WERI-Rb-1 (cell line): ENCODE measurements at regions not wholly inside any gene's neighbourhood (a gene's known extent, or its start where the extent isn't known, plus 50 kb on each side); places are given as distances from the start of the nearest gene placed in this dataset.

Source experiments
- DNase-seq: peaks from one replicate; pipeline ENCODE4 v3.0.0-alpha.2; 2020
- H3K27ac ChIP-seq: fragments of 250-450 bp; sonication (Bioruptor Pico); 2 replicates; pipeline ENCODE4 v1.5.1; 2020; ENCODE audit warnings: mild to moderate bottlenecking, moderate library complexity
- H3K27me3 ChIP-seq: fragments of 250-450 bp; sonication (Bioruptor Pico); 2 replicates; pipeline ENCODE4 v1.5.1; 2021; ENCODE audit warnings: mild to moderate bottlenecking, low read depth, moderate library complexity; ENCODE audit not compliant: insufficient read depth, severe bottlenecking
- H3K36me3 ChIP-seq: fragments of 250-450 bp; sonication (Bioruptor Pico); 2 replicates; pipeline ENCODE4 v1.5.1; 2020; ENCODE audit warnings: mild to moderate bottlenecking, moderate library complexity
- H3K4me3 ChIP-seq: 2 replicates; pipeline ENCODE4 v1.5.1; 2011; ENCODE audit warnings: low read depth, mild to moderate bottlenecking, control low read depth, low read length
- H3K9me3 ChIP-seq: fragments of 250-450 bp; sonication (Bioruptor Pico); 2 replicates; pipeline ENCODE4 v1.5.1; 2021; ENCODE audit warnings: mild to moderate bottlenecking, moderate library complexity; ENCODE audit not compliant: severe bottlenecking
- TF ChIP-seq, protein P1 (sequence below): IDR thresholded peaks from 2 replicates; pipeline ENCODE4 v1.5.1; 2011; ENCODE audit warnings: low read depth, mild to moderate bottlenecking, control low read depth, inconsistent platforms, low read length

DNA sequence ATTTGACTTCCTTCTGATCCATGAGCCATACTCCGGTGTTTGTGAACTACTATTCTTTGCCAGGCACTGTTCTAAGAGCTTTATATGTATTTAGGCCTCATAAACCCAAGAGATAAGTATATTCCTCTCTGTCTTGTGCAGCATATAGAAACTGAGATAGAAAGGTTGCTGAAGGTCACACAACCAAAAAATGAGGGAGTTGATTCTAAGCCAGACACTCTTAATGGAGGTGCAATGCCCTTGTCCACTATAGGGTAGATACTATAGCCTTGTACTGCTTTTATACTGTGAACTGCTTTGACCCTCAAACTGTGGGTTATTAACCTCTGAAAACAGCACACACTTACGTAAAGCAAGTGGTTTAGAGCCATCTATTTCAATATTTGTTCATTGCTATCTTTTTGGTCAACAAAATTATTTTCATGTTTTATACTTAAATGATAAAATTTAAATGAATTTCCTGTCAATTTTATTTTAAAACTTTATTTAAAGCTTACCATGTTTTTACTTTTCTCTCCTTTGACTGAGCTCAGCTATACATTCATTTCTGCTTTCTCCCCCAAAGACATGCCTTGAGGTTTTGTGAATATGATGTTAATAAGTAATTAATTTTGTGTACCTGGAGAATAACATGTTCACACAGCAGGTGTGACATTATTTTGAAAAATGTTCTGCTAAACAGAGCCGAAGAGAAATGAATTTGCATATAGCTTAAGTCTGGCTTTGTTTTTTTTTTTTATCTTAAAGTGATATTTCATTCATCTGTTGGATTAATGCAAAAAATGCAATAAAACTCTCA lies 687.3 kb downstream of the DNAJB9 start:
- TF ChIP-seq, protein P1, sequence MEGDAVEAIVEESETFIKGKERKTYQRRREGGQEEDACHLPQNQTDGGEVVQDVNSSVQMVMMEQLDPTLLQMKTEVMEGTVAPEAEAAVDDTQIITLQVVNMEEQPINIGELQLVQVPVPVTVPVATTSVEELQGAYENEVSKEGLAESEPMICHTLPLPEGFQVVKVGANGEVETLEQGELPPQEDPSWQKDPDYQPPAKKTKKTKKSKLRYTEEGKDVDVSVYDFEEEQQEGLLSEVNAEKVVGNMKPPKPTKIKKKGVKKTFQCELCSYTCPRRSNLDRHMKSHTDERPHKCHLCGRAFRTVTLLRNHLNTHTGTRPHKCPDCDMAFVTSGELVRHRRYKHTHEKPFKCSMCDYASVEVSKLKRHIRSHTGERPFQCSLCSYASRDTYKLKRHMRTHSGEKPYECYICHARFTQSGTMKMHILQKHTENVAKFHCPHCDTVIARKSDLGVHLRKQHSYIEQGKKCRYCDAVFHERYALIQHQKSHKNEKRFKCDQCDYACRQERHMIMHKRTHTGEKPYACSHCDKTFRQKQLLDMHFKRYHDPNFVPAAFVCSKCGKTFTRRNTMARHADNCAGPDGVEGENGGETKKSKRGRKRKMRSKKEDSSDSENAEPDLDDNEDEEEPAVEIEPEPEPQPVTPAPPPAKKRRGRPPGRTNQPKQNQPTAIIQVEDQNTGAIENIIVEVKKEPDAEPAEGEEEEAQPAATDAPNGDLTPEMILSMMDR, result no peak
- Histone ChIP-seq H3K4me3 (no peak overlapping the region), H3K36me3 (no peaks in the 10 kb centered on the region), H3K27ac (no peak overlapping the region), H3K27me3 (no peaks in the 10 kb centered on the region), H3K9me3 (no peaks in the 10 kb centered on the region)
- no peak for DNase-seq

DNA sequence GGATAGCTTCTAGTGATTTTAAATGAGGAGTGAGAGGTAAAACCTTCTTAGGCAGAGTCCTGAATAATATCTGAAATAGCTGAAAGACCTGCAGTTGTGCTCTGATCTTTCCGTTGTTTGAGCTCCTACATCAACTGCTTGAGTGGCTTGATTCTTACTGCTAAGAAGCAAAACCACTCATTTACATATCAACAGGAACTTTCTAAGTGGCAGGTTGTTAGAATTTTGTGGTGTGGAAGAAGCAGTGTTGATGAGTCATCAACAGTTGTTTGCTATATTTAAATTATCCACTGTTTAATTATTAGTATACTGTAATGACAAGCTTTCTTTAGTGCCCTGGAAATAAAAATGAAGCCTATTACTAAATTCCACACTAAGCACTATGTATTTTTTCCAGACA lies 689.5 kb downstream of the DNAJB9 start:
- no peak for DNase-seq
- Histone ChIP-seq H3K27ac (no peak overlapping the region), H3K9me3 (no peaks in the 10 kb centered on the region), H3K27me3 (no peaks in the 10 kb centered on the region), H3K4me3 (no peak overlapping the region), H3K36me3 (no peaks in the 10 kb centered on the region)
- TF ChIP-seq, protein P1, result no peak

DNA sequence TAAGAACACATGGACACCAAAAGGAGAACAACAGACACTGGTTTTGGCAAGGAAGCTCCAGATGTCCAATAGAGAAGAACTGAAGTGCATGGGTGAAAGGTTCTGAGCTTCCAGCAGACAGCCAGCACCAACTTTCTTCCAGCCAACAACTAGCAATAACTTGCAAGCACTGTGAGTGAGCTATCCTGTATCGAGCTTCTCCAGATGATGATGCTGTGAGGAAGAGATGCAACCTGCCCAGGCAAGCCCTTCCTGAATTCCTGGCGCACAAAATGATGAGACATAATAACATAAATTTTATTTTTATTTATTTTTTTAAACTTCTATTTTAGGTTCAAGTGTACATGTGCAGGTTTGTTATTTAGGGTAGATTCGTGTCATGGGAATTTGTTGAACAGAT lies 692.1 kb downstream of the DNAJB9 start:
- TF ChIP-seq, protein P1, result no peak
- H3K27ac ChIP-seq, result no peak overlapping the region
- H3K27me3 ChIP-seq, result no peaks in the 10 kb centered on the region
- no peak overlapping the region for H3K4me3 ChIP-seq
- no peaks in the 10 kb centered on the region for H3K9me3 ChIP-seq
- no peak for DNase-seq
- no peaks in the 10 kb centered on the region for H3K36me3 ChIP-seq

DNA sequence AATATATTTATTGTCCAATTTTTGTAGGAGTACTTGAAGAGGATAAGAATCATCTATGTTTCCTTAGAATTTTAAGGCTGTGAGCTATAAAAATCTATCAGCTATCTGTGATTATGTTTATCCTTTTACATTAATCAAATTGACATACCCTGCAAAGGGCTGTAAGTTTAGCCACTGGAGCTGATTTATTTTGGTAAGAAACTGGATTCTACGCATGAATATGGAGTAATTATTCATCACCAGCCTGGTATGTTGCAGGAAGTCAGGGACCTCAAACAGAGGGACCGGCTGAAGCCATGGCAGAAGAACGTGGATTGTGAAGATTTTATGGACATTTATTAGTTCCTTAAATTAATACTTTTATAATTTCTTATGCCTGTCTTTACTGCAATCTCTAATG lies 696.9 kb downstream of the DNAJB9 start:
- Histone ChIP-seq H3K36me3 (no peaks in the 10 kb centered on the region), H3K9me3 (no peaks in the 10 kb centered on the region), H3K27me3 (no peaks in the 10 kb centered on the region), H3K27ac (no peak overlapping the region), H3K4me3 (no peak overlapping the region)
- TF ChIP-seq, protein P1, result no peak
- DNase-seq, result no peak

DNA sequence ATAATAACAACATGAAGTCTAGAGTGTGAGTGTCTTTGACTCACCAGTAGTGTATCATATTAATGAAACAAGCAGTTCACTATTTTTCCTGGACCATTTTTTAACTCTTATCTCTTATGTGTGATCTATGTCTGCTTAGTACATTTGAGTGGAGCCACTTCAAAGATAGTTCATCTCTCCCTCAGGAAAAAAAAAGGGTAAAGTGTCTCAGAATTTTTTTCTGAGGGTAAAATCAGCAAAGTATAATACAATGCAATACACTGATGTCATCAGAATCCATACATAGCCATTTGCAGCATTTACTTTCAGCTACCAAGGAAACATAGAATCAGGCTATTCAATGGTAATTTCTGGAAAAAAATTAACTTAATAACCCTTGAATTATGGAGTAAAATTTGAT lies 706.7 kb downstream of the DNAJB9 start:
- DNase-seq, result no peak
- no peak overlapping the region for H3K27ac ChIP-seq
- no peak overlapping the region for H3K4me3 ChIP-seq
- no peaks in the 10 kb centered on the region for H3K36me3 ChIP-seq
- no peaks in the 10 kb centered on the region for H3K27me3 ChIP-seq
- TF ChIP-seq, protein P1, result no peak
- no peaks in the 10 kb centered on the region for H3K9me3 ChIP-seq

DNA sequence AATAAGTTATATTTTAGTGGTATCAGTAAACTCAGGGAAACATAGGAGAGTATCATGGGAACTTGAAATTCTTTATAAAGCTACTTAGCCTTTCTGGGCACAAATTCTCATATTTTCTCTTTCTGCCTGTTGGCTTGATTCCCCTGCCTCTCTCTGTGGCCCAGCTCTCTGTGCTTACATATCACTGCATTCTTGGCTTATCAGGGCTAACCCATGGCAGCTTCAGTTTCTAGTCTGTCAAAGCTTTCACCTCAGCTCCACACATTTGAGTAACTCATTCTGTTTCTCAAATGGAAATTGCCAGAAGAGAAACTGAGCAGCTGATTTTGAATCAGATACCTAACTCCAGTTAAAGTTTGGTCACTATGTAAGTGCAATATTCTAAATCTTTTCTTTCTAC lies 713.1 kb downstream of the DNAJB9 start:
- Histone ChIP-seq H3K9me3 (no peaks in the 10 kb centered on the region), H3K4me3 (no peak overlapping the region), H3K27ac (no peak overlapping the region), H3K27me3 (no peaks in the 10 kb centered on the region), H3K36me3 (no peaks in the 10 kb centered on the region)
- TF ChIP-seq, protein P1, result no peak
- DNase-seq, result no peak
